IMR-90 (cell line): ENCODE measurements at regions not wholly inside any gene's neighbourhood (a gene's known extent, or its start where the extent isn't known, plus 50 kb on each side); places are given as distances from the start of the nearest gene placed in this dataset.

ENCODE experiments used
- ATAC-seq: fragments of 200-7000 bp; cut with Tn5 transposase; 2 replicates; pipeline ENCODE4 v1.9.1; 2020; ENCODE audit warnings: low read depth, mild to moderate bottlenecking, moderate library complexity
- BruUV-seq: library from RNA; stranded (reverse); fragments of 400-500 nt; replicated peaks from 2 replicates; lab custom pipeline; 2021; lab: Mats Ljungman, UMichigan
- CTCF ChIA-PET: fragments of 300-600 bp; formaldehyde crosslinking; extraction: SDS; loops from one replicate; lab custom pipeline; 2021; ENCODE audit warnings: antibody characterized with exemption; lab: Yijun Ruan, JAX
- POLR2A ChIA-PET: fragments of 300-600 bp; sonication (Branson Sonifier 250); formaldehyde crosslinking; loops from one replicate; lab custom pipeline; 2022; ENCODE audit warnings: antibody characterized with exemption; ENCODE audit not compliant: unreplicated experiment; lab: Charles Lee
- DNase-seq: peaks from one replicate; pipeline ENCODE4 v3.0.0; 2013
- H2AFZ ChIP-seq: replicated peaks from 2 replicates; pipeline ENCODE3; 2013; ENCODE audit warnings: low read length, mild to moderate bottlenecking; ENCODE audit not compliant: poor library complexity
- H2AK5ac ChIP-seq: 2 replicates; pipeline ENCODE4 v1.6.1; 2013; ENCODE audit warnings: low read depth, low read length, inconsistent platforms
- H2AK9ac ChIP-seq: replicated peaks from 2 replicates; pipeline ENCODE3; 2013; ENCODE audit warnings: mild to moderate bottlenecking, low read depth, low read length, moderate library complexity; ENCODE audit not compliant: poor library complexity
- H2BK120ac ChIP-seq: 2 replicates; pipeline ENCODE4 v1.6.1; 2013; ENCODE audit warnings: low read depth, low read length, inconsistent platforms
- H2BK15ac ChIP-seq: 3 replicates; pipeline ENCODE4 v1.6.1; 2013; ENCODE audit warnings: low read depth, low read length, inconsistent platforms
- H2BK20ac ChIP-seq: 2 replicates; pipeline ENCODE4 v1.6.1; 2013; ENCODE audit warnings: low read depth, mild to moderate bottlenecking, inconsistent platforms, low read length, moderate library complexity
- H2BK5ac ChIP-seq: 2 replicates; pipeline ENCODE4 v1.6.1; 2013; ENCODE audit warnings: mild to moderate bottlenecking, low read depth, low read length, inconsistent platforms; ENCODE audit not compliant: poor library complexity, severe bottlenecking
- H3K14ac ChIP-seq: replicated peaks from 2 replicates; pipeline ENCODE4 v1.6.1; 2013; ENCODE audit warnings: low read depth, low read length, inconsistent platforms
- H3K18ac ChIP-seq: 2 replicates; pipeline ENCODE4 v1.6.1; 2013; ENCODE audit warnings: low read depth, low read length, control low read depth
- H3K23ac ChIP-seq: 2 replicates; pipeline ENCODE4 v1.6.1; 2013; ENCODE audit warnings: low read depth, low read length, inconsistent platforms
- H3K27ac ChIP-seq: 2 replicates; pipeline ENCODE4 v1.5.1; 2013; ENCODE audit warnings: mild to moderate bottlenecking, control low read depth, low read length; ENCODE audit not compliant: insufficient read depth
- H3K27me3 ChIP-seq: 2 replicates; pipeline ENCODE4 v1.6.1; 2013; ENCODE audit warnings: low read length; ENCODE audit not compliant: control insufficient read depth, insufficient read depth
- H3K36me3 ChIP-seq: 2 replicates; pipeline ENCODE4 v1.6.1; 2013; ENCODE audit warnings: low read length, mixed read lengths; ENCODE audit not compliant: control insufficient read depth, insufficient read depth
- H3K4ac ChIP-seq: 2 replicates; pipeline ENCODE4 v1.6.1; 2013; ENCODE audit warnings: low read depth, low read length, inconsistent platforms
- H3K4me1 ChIP-seq: 2 replicates; pipeline ENCODE4 v1.6.1; 2013; ENCODE audit warnings: low read length, mixed read lengths; ENCODE audit not compliant: control insufficient read depth, insufficient read depth
- H3K4me2 ChIP-seq: 2 replicates; pipeline ENCODE4 v1.6.1; 2013; ENCODE audit warnings: low read depth, mild to moderate bottlenecking, control low read depth, low read length, moderate library complexity
- H3K4me3 ChIP-seq: 2 replicates; pipeline ENCODE4 v1.5.1; 2013; ENCODE audit warnings: low read depth, mild to moderate bottlenecking, control low read depth, low read length, moderate library complexity; ENCODE audit not compliant: insufficient read depth
- H3K56ac ChIP-seq: 2 replicates; pipeline ENCODE4 v1.6.1; 2013; ENCODE audit warnings: low read length, inconsistent platforms; ENCODE audit not compliant: insufficient read depth; ENCODE audit errors: extremely low read depth
- H3K79me1 ChIP-seq, 2 experiments: 2 replicates each; pipeline ENCODE4 v1.6.1; 2013; ENCODE audit warnings: low read length in 2 of 2, inconsistent platforms in 1 of 2, low read depth in 1 of 2
- H3K9ac ChIP-seq: 2 replicates; pipeline ENCODE4 v1.6.1; 2013; ENCODE audit warnings: low read depth, low read length, control low read depth
- H3K9me1 ChIP-seq: 2 replicates; pipeline ENCODE4 v1.6.1; 2013; ENCODE audit warnings: low read length, inconsistent platforms; ENCODE audit not compliant: insufficient read depth
- H3K9me3 ChIP-seq: 2 replicates; pipeline ENCODE4 v1.6.1; 2013; ENCODE audit warnings: low read length; ENCODE audit not compliant: control insufficient read depth, insufficient read depth
- H4K20me1 ChIP-seq: 2 replicates; pipeline ENCODE4 v1.6.1; 2013; ENCODE audit warnings: low read length, inconsistent platforms; ENCODE audit not compliant: insufficient read depth
- H4K5ac ChIP-seq: 2 replicates; pipeline ENCODE4 v1.6.1; 2013; ENCODE audit warnings: mild to moderate bottlenecking, low read depth, low read length, control low read depth
- H4K8ac ChIP-seq, 2 experiments: 2 replicates each; pipeline ENCODE4 v1.6.1; 2013; ENCODE audit warnings: low read depth in 2 of 2, low read length in 2 of 2, control low read depth in 1 of 2, inconsistent platforms in 1 of 2
- H4K91ac ChIP-seq: 2 replicates; pipeline ENCODE4 v1.6.1; 2013; ENCODE audit warnings: low read depth, low read length, inconsistent platforms; ENCODE audit not compliant: insufficient read depth
- FOS ChIP-seq: fragments of 150-350 bp; IDR thresholded peaks from 2 replicates; pipeline ENCODE4 v1.6.1; 2016; ENCODE audit warnings: low read depth, low read length
- RAD21 ChIP-seq: IDR thresholded peaks from 2 replicates; pipeline ENCODE4 v1.6.1; 2012; ENCODE audit warnings: low read length, improper control_type of control experiment
- RCOR1 ChIP-seq: IDR thresholded peaks from 2 replicates; pipeline ENCODE4 v1.6.1; 2012; ENCODE audit warnings: mild to moderate bottlenecking, low read length, improper control_type of control experiment; ENCODE audit not compliant: insufficient replicate concordance
- RFX5 ChIP-seq: IDR thresholded peaks from 2 replicates; pipeline ENCODE4 v1.8.0; 2012; ENCODE audit warnings: low read depth, mild to moderate bottlenecking, low read length, moderate library complexity
- WGBS, 2 experiments: methylation state at CpG; one replicate each; pipeline versions ENCODE4 v1.1.5 to v1.1.7; 2013; ENCODE audit warnings: missing lambda C conversion rate in 2 of 2; ENCODE audit not compliant: insufficient read length in 1 of 2; ENCODE audit errors: extremely low coverage in 2 of 2; 5-methylcytosine and 5-hydroxymethylcytosine counted together
- dilution Hi-C: fragments of 300-500 bp; cut with HindIII; formaldehyde crosslinking; loops from one replicate; pipeline ENCODE4 v1.14.3; 2018; ENCODE audit warnings: low sequenced_read_pairs; ENCODE audit not compliant: unreplicated experiment
- in situ Hi-C: fragments of 300-500 bp; cut with MboI; formaldehyde crosslinking; loops from 3 replicates; pipeline ENCODE4 v1.14.3; 2019; ENCODE audit warnings: low sequenced_read_pairs, inconsistent platforms, mixed read lengths
- intact Hi-C: fragments of 100-400 bp; cut with micrococcal nuclease; formaldehyde crosslinking; loops from 2 replicates; pipeline ENCODE4 v1.10.0; 2022

- Histone ChIP-seq H2BK120ac (no peak overlapping the region), H3K4me1 (no peaks in the 10 kb centered on the region), H3K9ac (no peak overlapping the region), H3K9me3 (peaks cover 14% of the 10 kb centered on the region), H3K27me3 (no peaks in the 10 kb centered on the region), H2BK5ac (no peak overlapping the region), H3K4me2 (no peak overlapping the region), H3K14ac (no peak overlapping the region), H3K56ac (no peak overlapping the region), H4K20me1 (no peaks in the 10 kb centered on the region), H3K27ac (no peak overlapping the region), H3K4me3 (no peak overlapping the region), H4K91ac (no peak overlapping the region), H2BK20ac (no peak overlapping the region), H3K9me1 (no peaks in the 10 kb centered on the region), H2BK15ac (no peak overlapping the region), H2AFZ (no peak overlapping the region), H2AK5ac (no peak overlapping the region), H4K5ac (no peak overlapping the region), H3K36me3 (no peaks in the 10 kb centered on the region), H2AK9ac (no peak overlapping the region), H4K8ac (no peak overlapping the region), H3K23ac (no peak overlapping the region), H3K18ac (no peak overlapping the region), H3K79me1 (no peaks in the 10 kb centered on the region), H3K4ac (no peak overlapping the region)
- in situ Hi-C loops, result no loop called here
- no peak for TF ChIP-seq RAD21
- TF ChIP-seq RCOR1, result no peak
- TF ChIP-seq RFX5, result no peak
- TF ChIP-seq FOS, result no peak
- dilution Hi-C loops, result no loop called here
- intact Hi-C loops, result no loop called here
- BruUV-seq, result no TSS peak
- POLR2A ChIA-PET, result no interaction called here
- WGBS, 2 experiments, result no CpG with 5 or more reads among the region's 4 CpGs
- ATAC-seq (no peak), DNase-seq (no peak)
- CTCF ChIA-PET, result no interaction called here
Observed at GRCh38 chr16:8099586-8099985, 490.7 kb downstream of the TMEM114 start.
